KG1 (cell line): ENCODE measurements at regions not wholly inside any gene's neighbourhood (a gene's known extent, or its start where the extent isn't known, plus 50 kb on each side); places are given as distances from the start of the nearest gene placed in this dataset.
"Not testable (repeated sequence)": the region's sequence is repeated elsewhere in the genome, so short reads cannot be mapped to it uniquely, and the experiment has no call there.

Source experiments
- DNase-seq: peaks from one replicate; lab custom pipeline; 2025; lab: John Stamatoyannopoulos, UW

DNA sequence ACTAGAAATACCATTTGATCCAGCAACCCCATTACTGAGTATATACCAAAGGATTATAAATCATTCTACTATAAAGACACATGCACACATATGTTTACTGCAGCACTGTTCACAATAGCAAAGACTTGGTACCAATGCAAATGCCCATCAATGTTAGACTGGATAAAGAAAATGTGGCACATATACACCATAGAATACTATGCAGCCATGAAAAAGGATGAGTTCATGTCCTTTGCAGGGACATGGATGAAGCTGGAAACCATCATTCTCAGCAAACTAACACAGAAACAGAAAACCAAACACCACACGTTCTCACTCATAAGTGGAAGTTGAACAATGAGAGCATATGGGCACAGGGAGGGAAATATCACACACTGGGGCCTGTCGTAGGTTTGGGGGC lies 106.0 kb downstream of the SPATA18 start:
- not testable (repeated sequence) for DNase-seq

DNA sequence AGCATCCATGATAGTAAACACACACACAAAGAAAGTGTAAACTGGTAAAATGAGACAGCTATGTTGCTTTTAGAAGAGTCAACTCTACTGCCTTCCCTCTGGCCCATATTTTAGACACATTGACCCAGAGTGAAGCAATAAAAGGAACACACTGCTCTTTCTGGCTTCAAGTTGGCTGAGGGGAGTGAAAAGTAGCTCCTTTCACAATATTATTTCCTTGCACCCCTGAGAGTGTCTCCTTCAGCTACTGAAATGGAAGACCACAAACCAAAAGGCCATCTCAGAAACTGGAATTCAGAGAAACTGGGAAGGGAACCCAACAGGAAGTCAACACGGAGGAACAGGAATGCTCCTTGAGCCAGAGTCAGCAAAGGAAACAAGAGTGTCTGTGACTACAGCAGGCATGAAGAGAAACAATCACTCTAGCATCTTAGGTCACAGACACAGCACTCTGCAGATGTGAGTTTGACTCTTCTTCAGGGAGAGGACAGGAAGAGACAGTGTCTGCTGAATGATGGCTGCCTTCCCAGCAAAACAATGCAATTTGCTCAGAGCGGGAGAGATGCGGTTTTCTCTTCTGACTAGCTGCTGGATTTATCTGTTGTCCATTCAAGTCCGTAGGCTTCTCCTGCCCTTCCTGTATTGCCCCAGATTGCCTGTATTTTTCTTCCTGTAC lies 106.7 kb downstream of the SPATA18 start:
- DNase-seq, result no peak

DNA sequence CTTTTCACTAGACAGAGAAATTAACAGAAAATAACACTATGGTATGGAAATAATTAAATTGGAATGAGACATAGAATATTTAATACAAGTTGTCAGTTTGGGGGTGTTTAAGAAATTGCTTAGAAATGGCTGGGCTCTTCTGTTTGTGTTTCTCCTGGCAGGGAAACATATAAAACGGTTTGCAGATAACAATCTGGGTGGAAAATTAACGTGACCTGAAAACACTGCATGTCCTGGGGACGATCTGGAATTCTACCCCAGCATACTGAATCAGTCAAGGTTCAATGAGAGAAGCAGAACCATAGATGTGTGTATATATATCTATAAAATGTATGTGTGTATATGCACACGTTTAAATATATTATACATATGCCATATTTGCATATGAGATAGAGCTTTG lies 109.8 kb downstream of the SPATA18 start:
- no peak for DNase-seq

DNA sequence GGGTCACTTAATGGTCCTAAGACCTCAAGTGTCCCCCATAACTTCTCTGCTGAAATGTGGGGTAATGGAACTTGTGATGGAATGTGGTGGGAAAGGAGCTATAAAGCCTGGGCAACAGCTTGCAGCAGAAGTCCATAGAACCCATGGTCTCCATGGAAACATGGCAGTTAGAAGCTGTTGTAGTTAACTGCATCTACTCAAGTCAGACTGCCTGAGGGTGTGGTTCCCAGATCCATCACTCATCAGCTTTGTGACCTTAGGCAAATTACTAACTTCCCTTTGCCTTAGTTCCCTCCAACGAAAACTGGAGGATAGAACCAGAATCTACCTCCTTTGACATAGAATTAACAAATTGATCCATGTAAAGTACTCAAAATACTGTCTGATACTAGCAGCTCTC lies 113.0 kb downstream of the SPATA18 start:
- no peak for DNase-seq

DNA sequence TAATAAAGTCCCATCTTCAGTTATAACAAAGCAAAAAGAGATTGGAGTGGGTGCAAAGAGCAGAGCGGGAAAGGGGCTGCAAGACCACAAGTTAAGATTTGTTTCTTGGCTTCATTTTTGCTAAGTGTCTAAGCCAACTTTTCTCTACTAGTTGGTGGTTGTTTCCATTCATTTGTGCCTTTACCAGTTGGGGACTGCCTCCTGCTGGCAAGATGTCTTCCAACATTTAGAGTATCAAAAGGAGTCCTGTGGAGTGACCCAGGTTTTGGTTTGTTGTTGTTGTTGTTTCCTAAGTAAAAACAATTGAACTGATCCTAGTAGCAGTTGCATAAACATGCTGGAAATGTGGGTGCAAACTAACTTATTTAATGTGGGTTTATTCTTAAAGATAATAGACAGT lies 121.1 kb downstream of the SPATA18 start:
- DNase-seq, result no peak

DNA sequence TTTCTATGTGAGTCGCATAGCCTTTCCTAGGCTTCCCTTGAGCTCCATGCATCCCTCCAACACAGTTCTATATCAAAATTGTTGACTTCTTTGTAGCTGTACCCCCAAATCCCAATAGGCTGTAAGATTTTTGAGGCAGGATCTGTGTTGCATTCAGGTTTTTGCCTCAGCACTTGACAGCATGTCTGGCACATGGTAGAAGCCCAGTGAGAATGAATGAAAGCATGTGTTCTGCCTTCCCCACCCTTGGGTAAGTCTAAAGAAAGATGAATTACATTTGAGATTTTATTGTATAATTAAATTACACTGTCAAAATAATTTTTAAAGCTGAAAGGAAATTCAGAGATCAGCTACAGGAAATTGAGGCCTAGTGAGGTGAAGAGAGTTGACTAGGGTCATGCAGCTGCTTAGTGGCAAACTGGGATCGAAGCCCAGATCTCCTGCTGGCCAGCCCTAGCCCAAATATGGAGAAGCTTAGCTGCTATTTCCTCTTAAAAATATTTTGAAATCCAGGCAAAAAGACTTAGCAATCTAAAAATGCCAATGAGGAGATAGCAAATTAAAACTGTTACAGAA lies 122.5 kb downstream of the SPATA18 start:
- no peak for DNase-seq

DNA sequence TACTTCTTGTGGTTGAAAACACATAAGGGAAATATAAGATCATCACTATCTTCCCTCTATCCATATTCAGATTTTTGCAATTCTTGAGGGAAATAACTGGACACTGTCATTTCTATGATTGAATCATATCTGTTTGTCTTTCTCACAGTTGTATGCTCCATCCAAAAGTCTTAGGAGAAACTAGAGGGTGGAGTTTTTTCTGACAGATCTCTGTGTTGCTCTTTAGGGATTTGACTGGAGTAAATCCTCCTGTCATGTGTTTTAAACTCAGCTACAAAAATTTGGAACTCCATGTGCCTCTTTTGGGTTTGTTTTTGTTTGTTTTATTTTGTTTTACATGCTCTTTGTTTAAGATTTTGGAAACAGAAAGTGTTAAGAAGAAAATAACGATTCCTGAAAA lies 136.5 kb downstream of the SPATA18 start:
- no peak for DNase-seq

DNA sequence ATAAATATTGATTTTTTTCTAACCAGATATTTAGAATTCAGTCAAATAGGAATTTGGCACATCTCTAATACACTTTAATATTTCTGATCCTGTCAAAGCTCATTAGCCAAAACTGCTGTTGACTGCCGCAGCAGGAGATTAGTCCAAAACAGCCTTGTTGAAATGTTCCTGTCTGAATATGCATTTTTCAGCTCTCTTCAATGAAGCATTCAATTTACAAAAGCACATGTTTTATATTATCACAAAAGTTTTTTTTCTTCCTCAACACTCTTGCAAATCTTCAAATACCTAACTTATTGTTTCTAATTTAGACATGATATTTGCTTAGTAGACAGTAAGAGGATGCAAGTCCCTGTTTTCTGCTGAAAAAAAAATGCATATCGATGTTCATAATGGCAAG lies 140.9 kb downstream of the SPATA18 start:
- DNase-seq, result no peak

DNA sequence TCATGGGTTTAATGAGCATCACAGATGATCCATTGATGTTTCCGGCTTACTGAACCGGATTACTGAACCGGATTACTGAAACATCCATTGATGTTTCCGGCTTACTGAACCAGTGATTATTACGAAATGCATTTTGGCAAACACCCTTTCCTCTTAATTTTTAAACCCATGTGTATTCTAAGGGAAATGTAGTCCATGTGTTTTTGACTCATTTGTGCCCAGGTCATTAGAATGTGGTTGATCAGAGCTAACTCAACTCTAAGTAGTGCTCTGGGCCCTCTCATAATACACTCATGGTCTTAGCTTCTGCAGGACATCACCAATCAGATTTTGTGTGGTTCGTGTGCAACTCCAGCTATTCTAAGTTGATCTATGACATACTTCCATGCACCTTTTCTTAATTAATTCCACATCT lies 141.6 kb downstream of the SPATA18 start:
- no peak for DNase-seq

DNA sequence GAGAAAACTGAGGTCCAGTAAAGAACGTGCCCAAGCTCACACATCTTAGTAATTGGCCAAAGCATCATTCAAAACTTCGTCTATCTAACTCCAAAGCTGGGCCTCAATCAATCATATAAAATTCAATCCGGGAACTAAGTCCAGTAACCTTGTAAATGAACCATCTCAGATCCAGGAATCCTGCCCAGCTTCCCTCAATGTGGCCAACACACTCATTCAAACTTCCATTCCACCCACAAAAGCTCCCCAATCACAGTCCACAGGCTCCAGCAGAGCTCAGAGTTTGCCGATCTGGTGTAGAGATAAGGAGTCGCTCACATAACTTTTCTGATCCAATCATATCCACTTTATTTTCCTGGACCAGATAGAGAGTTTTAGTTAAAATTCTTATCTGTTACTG lies 144.8 kb downstream of the SPATA18 start:
- DNase-seq, result no peak

DNA sequence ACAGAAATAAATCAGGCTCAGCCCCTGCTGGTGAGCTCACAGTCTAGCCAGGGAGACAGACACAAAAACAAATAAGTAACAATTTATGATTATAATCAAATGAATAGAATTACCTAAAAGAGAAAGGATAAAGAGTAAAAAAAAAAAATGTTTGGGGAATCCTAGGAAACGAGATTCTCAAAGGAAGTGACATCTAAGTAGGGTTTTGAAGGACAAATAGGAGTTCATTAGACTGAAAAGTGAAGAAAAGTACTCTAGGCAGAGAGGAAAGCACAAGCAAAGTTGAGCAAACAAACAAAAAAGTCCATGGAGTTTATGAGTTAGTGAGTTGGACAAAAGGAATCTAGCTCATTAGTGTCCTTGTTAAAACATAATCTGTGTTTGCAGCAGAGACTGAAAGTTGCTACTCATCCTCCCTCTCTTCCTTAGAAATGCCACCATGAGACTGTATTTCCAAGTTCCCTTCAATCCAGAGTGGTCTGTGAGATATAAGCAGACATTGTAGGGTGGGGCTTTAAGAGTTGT lies 145.6 kb downstream of the SPATA18 start:
- DNase-seq, result no peak

DNA sequence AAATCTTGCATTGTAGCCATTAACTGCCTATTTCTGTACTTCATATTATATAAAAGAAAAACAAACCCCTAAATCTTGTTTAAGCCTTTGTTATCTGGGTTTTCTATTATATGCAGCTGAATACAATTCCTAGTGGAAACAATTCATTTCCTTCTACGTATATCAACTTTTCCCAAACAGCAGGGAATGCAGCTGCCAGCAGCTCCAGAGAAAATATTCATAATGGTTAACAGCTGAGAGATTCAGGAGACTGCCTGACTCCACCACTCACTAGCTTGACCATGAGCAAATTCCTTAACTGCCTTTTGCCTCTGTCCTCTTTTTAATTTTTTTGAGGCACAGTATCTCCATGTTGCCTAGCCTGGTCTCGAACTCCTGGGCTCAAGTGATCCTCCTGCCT lies 146.2 kb downstream of the SPATA18 start:
- no peak for DNase-seq

DNA sequence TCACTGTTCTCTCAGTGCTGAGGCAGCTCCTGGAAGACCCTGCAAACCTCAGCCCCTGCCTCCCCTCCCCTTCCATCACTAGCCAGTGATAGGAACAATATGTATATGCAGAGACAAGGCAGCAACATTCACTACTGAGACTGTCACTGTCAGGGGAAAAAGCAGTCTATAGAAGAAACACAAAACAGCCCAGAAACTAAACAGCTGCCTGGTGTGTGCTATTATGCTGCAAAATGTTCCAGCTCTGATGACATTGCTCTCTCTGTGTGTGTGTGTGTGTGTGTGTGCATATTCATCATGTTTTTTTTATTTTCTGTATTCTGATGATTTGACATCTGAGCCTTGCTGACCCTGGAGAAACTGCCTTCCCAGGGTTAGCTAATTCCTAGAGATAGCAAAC lies 147.2 kb downstream of the SPATA18 start:
- DNase-seq, result no peak

DNA sequence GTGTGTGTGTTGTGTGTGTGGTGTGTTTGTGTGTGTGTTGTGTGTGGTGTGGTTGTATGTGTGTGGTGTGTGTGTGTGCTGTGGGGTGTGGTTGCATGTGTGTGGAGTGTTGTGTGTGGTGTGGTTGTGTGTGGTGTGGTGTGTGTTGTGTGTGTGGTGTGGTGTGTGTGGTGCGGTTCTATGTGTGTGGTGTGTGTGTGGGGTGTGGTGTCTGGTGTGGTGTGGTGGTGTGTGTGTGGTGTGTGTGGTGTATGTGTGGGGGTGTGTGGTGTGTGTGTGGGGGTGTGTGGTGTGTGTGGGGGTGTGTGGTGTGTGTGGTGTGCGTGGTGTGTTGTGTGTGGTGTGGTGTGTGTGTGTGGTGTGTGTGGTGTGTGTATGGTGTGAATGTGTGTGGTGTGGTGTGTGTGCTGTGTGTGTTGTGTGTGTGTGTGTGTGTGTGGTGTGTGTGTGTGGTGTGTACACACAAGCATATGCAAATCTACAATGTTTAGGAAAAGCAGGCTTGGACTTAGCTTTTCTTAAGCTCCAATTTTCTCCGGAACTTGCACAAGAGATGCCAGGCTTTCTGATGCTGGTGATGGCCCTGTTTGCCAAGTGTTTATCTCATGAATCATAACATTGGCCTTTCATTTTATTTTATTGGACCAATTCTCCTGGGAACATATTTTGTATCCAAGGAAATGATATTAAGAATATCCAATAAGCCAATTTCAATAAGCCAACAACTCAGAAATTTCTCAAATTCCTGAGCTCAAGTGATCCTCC lies 148.7 kb downstream of the SPATA18 start:
- DNase-seq, result no peak

DNA sequence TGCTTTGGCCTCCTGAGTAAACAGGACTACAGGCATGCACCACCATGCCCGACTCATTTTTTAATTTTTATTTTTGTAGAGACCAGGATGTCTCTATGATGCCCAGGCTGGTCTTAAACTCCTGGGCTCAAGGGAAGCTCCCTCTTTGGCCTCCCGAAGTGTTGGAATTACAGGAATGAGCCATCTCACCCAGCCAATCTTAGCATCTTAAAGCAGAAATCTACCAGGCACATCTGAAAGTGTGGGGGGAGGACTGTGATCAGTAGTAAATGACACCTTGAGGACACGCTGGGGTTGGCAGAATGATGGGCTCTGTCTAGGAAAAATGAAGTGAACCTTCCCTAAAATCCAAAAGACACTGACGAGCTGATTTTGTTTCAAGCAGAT lies 149.2 kb downstream of the SPATA18 start:
- DNase-seq, result no peak

DNA sequence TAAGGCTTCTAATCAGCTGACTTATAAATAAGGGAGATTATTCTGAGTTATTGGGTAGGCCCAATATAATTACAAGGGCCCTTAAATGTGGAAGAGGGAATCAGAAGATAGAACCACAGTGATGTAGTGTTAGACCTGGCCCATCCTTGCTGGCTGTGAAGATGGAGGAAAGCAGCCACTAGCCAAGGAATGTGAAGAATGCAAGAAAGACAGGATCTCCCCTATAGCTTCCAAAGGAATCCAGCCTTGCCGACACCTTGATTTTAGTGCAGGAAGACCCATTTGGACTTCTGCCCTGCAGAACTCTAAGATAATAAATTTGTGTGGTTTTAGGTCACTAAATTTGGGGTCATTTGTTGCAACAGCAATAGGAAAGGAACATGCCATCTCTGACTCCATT lies 150.6 kb downstream of the SPATA18 start:
- no peak for DNase-seq

DNA sequence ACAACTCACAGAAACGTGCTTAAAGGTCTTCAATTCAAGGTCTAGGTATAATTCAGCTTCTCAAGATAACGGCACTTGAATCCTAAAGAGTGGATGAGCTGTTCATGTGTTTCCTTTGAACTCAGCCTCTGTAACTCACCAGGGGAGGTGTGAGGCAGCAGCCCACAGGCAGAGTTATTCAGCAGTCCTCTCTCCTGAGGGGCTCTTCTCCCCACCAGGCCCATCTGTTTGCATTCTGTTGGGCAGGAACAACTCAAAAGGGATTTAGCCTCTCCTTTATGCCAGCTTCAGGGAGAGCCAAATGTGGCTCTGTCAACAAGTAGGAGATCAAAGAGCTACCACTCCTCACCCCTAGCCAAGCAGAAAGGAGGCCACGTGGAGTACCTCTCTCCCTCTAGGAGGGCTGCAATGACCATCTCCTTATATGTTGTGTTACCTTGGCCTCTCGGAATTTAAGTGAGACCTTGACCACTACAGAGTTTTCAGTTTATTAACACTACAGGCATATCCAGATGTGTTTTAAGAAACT lies 151.2 kb downstream of the SPATA18 start:
- DNase-seq, result no peak

DNA sequence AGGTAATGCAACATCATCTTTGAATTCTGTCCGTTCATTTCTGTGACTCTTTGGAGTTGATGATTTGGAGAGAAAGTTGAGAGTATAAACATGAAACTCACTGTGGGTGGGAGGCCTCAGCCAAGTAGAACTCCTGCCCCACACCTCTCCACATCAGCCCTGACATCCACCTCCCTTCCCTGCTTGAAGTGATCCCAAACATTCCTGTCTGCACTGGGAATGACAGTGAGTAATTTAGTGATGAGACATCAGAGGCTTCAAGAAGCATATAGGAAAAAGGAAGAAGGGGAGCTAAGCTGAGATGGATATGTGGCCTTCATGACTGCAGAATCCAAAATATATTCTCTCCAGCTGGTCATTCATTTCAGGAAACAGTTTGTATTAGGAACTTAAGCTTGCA lies 151.8 kb downstream of the SPATA18 start:
- no peak for DNase-seq

DNA sequence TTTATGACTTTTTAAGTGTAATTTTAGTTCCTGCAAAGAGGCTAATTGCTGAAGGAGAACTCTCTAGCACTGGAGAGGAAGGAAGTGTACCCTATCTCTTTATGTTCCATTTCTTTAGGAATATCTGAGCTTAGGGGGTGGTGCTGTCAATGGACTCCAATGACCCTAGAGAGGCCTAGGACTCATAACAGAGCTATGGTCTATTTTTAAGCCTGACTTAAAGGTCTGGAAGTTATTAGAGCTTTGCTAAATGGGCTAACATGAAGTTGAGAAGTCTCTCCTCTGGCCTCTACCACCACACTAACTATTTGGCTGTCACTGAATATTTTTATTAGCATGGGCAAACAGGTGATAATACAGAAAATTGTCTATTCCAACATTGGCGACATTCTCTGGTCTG lies 152.2 kb downstream of the SPATA18 start:
- no peak for DNase-seq

DNA sequence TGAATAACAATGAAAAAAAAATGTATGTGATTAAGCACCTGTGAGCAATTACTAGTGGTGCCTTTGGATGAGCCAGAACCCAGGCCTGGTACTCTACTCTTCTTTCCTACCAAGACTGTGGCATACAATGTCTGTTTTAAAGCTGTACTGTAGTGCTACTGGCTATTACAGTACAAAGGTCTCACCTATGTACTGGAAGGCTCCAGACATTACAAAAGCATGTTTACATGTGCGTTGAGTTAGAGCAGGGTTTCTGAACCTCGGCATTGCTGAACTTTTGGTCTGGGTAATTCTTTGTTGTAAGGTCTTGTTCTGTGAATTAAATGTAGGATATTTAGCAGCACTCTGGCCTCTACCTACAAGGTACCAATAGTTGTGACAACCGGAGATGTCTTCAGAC lies 153.8 kb downstream of the SPATA18 start:
- DNase-seq, result no peak

DNA sequence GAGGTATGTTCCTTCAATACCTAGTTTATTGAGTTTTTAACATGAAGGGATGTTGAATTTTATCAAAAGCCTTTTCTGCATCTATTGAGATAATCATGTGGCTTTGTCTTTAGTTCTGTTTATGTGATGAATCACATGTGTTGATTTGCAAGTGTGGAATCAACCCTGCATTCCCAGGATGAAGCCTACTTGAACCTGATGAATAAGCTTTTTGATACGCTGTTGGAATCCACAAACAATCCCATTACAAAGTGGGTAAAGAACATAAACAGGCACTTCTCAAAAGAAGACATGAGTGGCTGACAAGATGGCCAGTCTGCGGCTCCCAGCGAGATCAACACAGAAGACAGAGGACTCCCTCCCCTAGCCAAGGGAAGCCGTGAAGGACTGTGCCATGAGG lies 156.0 kb downstream of the SPATA18 start:
- not testable (repeated sequence) for DNase-seq

DNA sequence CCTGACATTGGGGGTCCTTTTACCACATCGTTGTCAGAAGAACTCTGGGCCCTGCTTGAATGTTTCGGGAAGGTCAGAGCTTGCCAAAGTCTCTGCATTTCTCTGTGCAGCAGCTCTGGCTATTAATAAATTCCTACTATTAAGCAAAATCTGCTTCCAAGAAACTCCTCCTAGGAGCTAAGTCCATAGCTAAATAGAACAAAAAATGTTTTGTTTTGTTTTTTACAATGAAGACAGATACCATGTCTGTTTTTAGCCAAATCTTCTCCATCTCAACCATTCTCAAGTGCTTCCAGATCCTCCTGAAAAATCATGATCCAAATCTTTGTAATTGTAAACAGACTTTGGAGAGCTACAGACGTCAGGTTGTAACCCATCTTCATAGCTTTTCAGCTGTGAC lies 161.6 kb downstream of the SPATA18 start:
- DNase-seq, result no peak

DNA sequence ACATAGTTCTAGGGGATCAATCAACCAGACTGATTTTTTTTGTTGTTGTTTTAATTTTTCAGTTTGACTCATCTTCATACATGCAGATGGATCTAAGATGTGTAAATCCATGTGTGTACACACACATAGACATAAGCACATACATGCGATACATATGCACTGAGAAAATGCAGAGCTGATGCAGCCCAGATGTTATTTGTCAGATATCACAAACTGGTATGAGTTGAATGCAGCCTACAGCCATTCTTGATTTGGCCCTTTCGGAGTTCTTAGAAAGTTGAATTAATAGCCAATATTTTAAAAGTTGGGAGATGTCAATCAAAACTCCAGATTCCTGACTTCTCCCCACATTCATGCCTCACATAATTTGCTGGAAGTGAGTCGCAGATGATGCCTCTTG lies 180.4 kb downstream of the SPATA18 start:
- DNase-seq, result no peak
